NCI-H1105 (cell line): ENCODE measurements at regions not wholly inside any gene's neighbourhood (a gene's known extent, or its start where the extent isn't known, plus 50 kb on each side); places are given as distances from the start of the nearest gene placed in this dataset.

Source experiments
- DNase-seq: peaks from one replicate; lab custom pipeline; 2025; lab: John Stamatoyannopoulos, UW

DNA sequence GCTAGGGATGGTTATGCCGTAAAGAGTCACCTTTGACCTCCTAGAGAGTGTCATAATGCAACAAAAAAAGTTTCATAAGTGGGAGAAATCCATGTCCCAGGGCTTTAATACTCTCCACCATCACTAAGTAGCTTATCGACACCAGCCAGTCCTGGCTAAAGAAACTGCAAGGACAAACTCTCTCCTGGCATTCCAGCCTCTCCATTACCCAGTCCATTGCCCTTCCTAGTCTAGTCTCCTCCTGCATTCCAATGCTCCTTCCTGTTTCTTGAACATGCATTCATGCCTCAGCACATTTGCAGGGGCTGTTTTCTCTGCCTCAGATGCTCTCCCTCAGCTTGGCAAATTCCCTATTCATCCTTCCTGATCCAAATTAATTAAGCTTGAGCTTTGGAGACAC is 364.1 kb downstream of the BRINP1 start:
- DNase-seq, result no peak

DNA sequence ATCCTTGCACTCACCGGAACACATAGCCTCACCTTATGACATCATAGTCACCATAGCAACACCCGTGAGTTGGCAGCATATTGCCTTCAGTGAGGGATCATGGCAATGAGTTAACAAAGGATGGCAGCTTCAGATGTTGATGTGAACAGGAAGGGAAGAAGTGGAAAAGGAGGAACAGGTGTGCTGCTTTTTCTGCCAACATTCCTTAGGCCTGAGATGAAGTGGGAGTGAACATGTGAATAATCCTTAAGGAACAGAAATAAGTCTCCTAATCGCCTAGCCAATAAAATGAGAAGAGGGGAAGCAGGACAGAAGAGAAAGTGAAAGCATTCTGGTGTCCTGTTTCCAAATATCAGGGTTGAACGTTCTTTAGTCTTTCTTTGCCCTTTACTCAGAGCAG is 360.0 kb downstream of the BRINP1 start:
- no peak for DNase-seq

DNA sequence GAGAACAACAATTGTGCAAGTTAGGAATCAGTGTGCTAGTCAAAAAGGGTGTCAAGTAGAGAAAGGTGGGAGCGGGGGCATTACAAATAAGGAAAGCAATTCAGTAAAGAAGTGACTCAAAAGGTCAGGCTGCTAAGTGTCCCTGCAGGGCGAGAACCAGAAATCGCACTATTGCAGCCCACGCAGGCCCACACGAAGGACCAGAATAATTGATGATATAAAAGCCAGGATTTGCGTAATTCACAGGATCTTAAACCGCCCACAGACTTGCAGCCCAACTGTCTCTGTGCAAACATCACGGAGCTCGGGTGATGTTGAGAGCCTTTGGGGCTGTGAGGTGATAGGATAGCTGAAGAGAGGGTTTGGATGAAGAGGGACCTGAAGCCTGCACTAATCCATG is 349.0 kb downstream of the BRINP1 start:
- DNase-seq, result no peak

DNA sequence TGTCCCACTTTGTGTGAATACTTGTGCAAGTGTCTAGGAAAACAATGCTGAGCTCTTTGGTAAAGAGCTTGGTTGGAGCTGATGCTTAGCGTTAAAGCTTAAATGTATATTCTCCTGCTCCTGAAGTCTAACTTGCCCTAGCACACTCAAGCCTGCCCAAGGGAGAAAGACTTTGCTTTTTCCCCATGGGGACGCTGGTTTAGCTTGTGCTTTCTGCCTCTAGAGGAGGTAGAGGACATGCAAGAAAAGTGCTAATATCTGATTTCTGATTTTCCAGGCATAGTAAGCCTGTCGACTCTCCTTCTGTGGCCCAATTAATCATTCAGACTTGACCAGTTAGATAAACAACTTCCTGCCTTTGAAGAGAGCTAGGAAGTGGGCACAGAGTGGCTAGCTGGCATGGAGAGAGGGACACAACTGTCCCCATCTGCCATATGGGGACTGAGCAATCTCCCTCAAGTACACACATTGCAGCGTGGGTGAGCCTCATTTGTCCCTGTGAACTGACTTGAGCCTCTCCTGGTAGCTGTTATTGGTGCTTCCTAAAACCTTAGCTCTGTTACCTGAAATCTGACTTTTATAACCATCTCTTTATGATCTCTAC is 348.4 kb downstream of the BRINP1 start:
- DNase-seq, result no peak

DNA sequence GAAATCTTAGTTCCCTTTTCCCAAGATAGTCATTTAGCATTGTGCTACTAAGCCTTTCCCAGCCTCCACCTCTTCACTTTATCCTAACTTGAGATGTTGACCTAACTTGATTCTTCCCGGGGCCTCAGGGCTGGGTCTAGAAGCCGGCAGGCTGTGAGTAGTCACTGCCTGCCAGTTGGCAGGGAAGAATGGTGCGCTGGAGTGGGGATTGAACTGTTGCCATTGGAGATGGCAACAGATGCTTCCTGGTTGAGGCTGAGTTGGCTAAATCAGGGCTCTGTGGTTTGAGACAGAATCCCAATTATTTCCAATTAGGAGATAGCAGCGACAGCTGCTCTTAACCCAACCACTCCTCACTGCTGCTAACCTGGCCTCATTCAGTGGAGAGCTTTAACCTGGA is 343.1 kb downstream of the BRINP1 start:
- DNase-seq, result peak; percentile 52

DNA sequence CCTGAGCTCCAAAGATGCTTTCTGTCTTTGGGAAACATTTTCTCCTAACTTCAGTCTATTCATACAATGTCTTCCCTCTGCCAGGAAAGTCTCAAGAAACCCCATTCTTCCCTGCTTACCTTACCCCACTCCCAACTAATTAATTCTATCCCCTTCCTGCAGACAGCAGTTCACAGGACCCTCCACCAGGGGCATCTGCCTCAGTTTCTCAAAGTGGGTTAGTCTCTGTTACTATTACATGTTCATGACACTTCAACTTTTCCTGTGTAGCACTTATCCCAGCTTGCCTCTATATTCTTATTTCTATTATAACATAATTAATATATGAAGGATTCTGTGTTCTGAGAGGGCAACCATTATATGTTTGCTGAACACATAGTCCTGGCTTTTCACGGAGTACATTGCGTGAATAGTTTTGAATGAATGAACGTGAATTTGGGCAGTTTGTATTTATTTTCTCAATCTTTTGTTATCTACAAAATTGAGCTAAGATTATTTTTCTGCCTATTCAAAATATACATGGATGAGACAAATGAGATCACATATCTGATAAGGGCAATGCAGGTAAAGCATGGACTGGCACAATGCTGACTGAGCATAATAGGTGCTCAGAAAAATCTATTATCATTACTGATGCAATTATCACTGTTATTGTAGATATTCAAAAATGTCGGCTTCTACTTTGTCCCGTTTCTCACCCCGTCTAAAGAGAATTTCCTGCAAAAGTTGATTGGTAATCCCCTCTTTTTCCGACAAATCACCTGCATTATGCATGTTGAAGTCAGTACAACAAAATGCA is 341.1 kb downstream of the BRINP1 start:
- DNase-seq, result no peak

DNA sequence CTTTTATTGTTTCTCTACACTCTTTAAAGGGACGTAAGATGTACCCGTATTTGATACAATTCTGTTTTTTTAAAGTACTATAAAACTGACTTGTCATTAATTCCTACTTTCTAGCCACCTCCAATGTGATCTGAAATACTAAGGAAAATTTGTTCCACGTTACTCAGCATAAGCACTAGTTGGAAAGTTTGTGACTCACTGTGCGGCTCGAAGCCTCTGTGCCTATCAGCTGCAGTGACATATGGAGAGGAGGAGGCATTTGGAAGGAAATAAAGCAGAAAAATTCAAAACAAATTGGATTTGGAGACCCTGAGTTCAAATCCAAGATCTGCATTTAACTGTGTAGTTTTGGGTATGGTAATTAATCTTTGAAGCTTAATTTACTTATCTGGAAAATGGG is 339.3 kb downstream of the BRINP1 start:
- DNase-seq, result no peak

DNA sequence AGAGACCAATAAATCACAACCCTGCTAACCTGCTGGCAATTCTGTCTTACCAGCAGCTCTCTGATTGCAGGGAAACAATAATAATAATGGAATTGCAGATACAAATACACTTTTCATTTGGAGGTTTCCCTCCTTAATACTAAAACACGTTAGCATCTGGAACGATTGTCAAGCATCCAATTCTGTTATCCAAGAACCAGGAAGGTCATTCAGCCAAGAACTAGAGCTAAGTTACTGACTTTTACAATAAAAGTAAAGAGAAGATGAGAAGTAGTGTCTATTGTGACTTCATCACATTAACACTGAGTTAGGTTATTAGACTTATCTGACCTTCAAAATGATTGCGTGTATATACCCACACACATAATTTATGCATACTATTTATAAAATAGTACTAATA is 335.6 kb downstream of the BRINP1 start:
- DNase-seq, result no peak

DNA sequence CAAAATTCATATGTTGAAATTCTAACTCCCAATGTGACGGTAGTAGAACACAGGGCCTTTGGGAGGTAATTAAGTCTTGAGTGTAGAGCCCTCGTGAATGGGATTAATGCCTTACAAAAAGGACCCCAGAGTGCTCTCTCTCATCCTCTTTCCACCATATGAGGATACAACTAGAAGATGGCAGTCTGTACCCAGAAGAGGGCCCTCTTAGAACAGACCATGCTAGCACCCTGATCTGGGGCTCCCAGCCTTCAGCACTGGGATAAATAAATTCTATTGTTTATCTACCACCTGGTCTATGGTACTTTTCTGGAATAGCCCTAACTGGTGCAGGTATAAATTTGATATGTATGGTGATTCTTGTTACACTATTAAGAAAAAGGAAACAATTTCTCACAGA is 332.3 kb downstream of the BRINP1 start:
- DNase-seq, result no peak

DNA sequence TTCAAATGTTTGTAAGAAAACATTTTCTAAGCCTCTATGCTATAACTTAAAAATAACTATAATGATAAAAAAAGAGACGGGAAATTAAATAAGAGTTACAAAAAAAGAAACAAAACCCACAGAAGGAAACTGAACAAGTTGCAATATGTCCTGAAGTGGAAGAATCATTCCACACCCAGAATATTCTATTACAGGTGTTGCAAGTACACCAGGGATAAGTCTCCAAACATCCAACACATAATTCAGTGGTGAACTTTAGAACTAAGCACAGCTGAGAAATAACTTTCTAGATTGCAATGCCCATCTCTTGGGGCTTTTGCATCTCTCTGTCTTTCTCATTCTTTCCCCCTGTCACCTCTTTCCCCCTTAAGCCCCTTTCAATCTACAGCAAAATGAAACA is 325.2 kb downstream of the BRINP1 start:
- no peak for DNase-seq

DNA sequence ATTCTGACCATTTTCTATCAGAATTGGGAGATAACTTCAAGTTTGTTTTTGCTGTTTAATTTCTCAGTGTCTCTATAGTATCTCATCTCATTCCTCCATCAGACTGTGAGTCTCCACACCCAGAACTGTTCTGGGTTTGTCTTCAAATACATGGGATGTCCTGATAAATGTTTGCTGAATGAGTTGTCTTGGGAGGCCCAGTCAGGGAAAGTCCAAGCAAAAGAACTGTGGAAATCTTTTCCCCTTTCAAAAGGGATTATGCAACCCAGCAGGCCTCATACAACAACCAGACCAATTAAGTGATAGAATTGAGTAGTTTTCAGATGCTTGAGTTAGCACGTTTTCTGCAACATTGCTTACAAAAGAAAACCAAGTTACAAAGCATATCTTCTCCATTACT is 324.4 kb downstream of the BRINP1 start:
- no peak for DNase-seq

DNA sequence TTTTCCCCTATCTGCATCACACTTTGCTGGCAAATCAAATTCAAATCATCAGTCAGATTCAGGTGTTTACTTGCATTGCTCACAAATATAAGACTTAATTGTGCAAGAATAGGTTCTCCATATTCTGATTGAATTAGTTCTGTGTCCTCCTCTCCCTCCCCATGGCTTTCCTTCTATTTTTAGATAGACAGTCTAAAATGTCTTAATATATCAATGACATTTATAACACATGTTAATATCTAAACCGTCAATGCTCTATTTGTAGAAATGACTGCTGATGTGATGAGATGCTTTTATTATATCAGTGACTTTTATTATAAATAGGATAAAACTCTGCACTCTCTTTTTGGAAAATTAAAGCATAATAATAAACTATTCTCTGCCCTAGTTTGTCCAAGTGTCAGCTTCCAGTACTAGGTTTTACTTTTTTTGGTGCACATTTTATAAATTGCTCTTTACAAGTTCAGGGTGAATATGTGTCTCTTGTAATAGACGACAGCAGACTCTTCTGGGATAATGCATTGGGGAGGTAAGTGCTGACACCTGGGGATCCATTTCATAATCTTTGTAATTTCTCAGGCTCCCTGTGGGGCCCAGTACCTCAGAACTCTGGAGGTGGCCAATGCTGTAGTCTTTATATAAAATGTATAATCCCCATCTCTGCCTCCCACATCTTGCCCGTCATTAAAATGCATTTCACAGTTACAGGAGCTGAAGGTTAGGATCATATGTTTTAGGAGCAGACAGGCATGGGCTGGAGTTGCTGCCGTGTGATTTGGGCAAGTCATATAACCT is 321.5 kb downstream of the BRINP1 start:
- no peak for DNase-seq

DNA sequence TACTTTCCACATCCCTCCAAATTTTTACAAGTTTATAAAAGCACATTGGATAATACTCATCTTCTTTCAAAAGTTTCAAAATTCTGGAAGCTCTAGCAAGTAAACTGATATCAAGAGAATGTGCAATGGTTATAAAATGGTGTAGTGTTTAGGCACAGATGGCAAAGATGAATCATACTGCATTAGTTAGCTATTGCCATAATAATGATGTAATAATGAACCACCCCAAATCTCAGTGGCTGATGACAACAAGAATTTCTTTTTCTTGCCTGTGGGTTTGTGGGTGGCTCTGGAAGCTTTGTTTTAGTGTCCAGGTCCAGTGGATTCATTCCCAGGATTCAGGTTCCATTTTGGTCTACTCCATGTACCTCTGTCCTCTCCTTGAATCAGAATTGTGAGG is 319.0 kb downstream of the BRINP1 start:
- DNase-seq, result no peak

DNA sequence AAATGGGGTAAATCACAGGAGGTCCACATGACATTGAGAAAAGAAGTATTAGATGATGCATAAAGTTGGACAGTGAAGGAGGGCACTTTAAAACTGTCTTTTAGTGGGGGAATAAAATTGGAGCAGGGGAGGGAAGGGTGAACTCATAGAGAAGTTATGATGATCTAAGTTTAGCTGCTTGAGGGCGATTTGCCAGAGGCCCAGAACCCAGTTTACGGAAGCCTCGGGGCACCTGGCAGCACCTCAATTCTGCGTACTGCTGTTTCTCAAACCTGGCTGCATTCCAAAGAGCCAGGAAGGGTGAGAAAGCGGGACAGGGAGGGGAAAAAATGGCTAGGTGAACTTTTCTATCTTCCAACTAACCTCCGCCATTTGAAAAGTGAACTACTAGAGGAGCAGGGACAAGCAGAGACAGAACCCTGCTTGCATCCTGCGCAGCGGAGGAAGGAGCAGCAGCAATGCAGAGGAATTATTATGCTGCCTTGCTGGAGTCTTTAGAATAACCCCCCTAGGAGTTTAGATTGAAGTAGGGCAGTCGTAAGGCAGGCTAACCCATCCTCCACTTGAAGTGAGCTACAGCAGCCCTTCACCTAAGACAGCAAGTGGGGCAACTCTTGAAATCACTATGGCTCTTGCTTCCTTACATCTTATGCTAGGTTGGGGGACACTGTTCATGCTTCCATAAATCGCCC is 316.8 kb downstream of the BRINP1 start:
- DNase-seq, result peak; percentile 41

DNA sequence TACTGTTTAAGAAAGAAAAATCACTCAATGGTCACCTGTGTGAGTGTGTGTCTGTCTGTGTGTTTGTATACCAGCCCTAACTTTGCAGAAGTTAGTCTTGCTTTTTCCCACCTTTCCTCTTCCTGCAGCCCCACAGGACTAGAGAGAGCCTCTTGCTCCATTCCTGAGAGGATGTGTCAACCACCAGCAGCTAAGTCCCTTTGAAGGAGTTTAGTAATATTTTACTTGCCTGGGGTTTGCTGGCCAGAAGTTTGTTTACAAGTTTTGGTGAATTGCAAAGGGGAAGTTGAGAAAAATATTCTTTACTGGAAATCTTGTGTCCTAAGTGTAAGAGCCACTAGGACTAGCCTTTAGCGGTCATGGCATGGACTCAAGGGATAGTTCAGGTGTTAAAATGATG is 316.2 kb downstream of the BRINP1 start:
- no peak for DNase-seq

DNA sequence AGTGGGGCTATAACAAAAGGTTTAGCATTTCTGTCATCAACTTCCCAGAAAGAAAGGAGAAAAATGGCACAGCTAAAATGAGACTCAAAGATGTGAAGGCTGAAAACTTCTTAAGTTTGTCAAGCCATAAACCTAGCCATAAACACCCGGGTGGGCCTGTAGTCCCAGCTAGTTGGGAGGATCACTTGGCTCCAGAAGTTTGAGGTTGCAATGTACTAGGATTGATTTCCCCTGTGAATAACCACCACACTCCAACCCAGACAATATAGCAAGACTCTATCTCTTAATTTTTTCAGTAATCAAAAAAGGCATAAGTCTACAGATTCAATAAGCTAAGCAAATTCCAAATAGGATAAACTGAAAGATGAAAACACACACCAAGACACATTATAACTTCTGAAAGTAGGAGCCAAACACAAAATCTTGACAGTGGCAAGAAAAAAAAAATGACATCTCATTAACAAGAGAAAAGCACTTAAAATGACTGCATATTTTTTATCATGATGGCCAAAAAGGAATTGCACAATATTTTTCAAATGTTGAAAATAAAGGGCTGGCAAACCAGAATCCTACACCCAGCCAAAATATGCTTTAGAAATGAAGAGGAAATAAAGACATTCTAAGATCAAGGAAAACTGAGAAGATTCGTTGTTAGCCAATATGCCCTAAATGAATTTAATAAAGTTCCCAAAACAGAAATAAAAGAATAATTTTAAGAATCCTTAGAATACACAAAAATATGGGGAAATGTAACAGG is 308.4 kb downstream of the BRINP1 start:
- no peak for DNase-seq

DNA sequence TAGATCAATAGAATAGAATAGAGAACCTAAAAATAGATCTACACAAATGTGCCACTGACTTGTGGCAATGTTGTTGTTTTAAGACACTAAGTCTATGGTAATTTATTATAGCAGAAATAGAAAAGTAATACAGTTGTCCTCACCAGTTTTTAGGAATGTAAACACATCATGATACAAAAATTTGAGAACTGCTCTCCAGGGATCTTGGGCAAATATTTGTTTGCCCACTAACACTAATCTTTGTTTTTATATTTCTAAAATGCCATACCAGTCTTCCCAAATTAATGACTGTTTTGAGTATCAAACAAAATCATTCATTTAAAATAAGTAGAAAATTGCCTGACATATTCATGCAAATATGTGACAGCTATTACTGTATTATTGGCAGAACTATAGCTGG is 297.6 kb downstream of the BRINP1 start:
- no peak for DNase-seq

DNA sequence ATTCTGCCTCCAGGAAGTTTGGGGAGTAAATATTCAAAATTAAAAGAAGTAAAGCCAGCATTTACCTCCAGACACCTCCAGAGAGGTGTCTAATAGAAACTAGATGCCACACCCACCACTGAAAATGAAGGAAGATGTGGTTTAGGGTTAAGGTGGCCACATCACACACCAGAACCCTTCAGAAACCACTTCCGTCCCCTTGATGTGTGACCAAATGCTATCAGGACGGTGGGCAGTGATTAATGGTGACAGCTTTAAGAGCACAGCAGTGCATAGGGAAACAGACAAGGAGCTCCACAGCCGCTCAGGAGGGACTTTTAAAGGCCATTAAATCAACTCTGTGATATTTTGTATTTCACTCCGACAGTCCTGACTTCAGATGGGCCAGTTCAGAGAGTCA is 295.2 kb downstream of the BRINP1 start:
- DNase-seq, result no peak

DNA sequence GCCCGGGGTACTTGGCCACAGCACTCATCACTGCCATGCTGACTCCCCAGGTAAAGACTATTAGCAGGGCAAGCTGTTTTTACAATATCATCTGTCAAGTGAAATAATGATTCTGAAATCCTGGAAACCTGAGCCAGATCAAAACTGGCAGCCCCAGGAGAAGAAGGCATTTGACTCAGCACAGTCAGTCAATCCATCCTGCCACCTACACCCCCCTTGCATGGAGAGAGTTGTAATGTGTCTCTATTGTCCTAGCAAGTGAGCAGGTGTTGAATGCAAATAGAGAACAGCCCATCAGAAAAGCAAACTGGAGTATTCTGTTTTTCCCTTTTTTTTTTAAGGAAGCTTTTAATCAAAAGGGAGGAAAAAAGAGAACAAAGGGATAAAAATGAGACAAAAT is 291.2 kb downstream of the BRINP1 start:
- DNase-seq, result no peak

DNA sequence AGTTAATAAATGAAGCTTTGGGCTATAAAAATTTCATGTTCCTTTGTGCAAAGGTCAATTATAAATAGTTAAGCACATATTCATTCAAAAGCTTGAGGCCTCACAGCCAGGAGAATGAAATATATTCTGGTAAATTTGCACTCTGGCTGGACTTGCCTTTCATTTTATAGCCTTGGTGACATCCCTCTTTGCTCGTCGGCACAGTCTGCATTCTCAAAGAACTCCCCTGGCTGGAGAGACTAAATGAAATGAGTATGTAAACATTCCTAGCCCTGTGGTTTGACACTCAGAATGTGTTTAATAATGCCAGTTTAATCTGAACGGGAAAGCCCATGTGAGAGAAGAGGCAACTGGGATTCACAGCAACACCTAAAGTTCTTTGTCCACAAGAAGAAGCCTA is 285.6 kb downstream of the BRINP1 start:
- no peak for DNase-seq

DNA sequence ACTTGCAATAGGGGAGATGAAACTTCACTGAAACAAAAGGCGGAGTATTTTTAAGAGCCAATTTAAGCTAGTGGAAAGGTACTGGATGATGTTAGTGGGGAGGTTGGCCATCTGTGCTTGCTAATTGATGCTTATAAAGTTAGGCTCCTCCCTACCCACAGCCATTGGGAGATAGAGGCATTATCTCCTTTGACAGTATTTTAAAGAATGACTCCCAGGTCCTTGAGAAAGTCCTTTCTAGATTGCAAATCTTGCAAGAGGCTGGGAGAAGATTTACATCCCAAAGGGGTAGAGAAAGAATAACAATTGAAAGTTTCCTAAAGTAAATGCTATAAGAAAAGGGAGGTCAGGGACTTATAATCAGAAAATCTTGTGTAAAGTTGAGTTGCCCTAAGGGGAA is 282.6 kb downstream of the BRINP1 start:
- DNase-seq, result no peak

DNA sequence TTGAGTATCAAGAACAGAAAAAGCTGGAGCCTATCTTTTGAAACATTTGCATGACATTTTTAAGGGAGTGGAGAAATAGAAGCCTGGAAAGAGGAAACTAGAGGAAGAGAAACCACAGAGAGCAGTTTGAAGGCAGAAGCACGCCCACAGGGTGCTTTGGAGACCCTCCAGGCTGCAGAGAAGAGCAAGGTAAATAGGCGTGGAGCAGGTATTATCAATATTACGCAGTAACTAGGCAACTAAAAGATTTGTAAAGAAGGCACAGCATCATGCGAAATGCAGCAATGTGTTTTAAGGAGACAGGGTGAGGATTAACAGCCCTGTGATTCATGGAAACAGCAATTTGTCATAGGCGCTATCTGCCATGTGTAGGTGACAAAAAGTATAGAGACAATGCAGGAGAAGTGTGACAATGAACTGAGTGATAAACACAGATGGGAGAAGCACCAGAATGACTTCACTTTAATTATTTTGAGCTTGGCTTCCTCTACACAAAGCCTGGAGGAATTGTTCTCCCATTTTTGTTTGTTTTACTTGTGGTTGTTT is 281.2 kb downstream of the BRINP1 start:
- DNase-seq, result no peak
